GM12873 (cell line): ENCODE measurements at regions not wholly inside any gene's neighbourhood (a gene's known extent, or its start where the extent isn't known, plus 50 kb on each side); places are given as distances from the start of the nearest gene placed in this dataset.

Experiments used
- TF ChIP-seq, protein P1 (sequence below): IDR thresholded peaks from 2 replicates; pipeline ENCODE4 v1.5.1; 2012; ENCODE audit warnings: low read depth, mild to moderate bottlenecking, moderate library complexity, low read length, control low read depth; ENCODE audit not compliant: insufficient read depth; ENCODE audit errors: missing control alignments

GRCh38 chr1:230534224-230534623 lies 108.1 kb upstream of the COG2 start:
- TF ChIP-seq, protein P1, sequence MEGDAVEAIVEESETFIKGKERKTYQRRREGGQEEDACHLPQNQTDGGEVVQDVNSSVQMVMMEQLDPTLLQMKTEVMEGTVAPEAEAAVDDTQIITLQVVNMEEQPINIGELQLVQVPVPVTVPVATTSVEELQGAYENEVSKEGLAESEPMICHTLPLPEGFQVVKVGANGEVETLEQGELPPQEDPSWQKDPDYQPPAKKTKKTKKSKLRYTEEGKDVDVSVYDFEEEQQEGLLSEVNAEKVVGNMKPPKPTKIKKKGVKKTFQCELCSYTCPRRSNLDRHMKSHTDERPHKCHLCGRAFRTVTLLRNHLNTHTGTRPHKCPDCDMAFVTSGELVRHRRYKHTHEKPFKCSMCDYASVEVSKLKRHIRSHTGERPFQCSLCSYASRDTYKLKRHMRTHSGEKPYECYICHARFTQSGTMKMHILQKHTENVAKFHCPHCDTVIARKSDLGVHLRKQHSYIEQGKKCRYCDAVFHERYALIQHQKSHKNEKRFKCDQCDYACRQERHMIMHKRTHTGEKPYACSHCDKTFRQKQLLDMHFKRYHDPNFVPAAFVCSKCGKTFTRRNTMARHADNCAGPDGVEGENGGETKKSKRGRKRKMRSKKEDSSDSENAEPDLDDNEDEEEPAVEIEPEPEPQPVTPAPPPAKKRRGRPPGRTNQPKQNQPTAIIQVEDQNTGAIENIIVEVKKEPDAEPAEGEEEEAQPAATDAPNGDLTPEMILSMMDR = no peak

DNA sequence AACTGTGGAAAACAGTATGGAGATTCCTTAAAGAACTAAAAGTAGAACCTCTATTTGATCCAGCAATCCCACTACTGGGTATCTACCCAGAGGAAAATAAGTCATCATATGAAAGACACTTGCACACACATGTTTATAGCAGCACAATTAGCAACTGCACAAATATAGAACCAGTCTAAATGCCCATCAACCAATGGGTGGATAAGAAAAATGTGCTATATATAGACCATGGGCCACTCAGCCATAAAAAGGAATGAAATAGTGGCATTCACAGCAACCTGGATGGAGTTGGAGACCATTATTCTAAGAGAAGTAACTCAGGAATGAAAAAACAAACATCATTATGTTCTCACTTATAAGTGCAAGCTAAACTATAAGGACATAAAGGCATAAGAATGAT lies 105.0 kb upstream of the PGBD5 start:
- TF ChIP-seq, protein P1 = no peak

DNA sequence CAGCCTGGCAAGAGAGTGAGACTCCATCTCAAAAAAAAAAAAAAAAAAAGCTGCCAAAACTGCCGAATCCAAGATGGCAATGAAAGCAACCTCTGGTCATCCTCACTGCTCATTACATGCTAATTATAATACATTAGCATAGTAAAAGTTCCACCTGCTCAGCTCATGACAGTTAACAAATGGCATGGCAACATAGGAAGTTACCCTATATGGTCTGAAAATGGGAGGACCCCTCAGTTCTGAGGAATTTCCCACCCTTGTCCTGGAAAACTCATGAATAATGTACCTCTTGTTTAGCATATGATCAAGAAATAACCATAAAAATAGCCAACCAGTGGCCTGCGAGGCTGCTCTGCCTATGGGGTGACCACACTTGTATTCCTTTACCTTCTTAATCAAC lies 93.1 kb upstream of the PGBD5 start:
- TF ChIP-seq, protein P1 = no peak

- TF ChIP-seq, protein P1 = no peak
Observed at GRCh38 chr1:230518511-230518910, 92.4 kb upstream of the PGBD5 start.

GRCh38 chr1:230517786-230518185 lies 91.7 kb upstream of the PGBD5 start:
- TF ChIP-seq, protein P1 = no peak

DNA sequence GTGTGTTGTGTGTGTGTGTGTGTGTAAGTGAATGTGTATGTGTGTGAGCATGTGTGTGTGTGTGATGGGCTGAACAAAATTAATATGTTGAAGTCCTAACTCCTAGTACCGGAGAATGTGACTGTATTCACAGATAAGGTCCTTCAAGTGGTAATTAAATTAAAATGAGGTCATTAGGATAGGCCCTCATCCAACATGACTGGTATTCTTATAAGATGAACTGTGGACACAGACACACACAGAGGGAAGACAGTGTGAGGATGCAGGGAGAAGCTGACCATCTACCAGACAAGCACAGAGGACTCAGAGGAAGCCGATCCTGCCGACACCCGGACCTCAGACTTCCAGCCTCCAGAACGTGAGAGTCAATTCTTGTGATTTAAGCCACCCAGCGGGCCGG lies 91.2 kb upstream of the PGBD5 start:
- TF ChIP-seq, protein P1 = no peak

- TF ChIP-seq, protein P1 = no peak
Observed at GRCh38 chr1:230516889-230517288, 90.8 kb upstream of the PGBD5 start.
